NCI-H1105 treated with DMSO at 0.1 percent for 48 hours (cell line): ENCODE measurements at regions not wholly inside any gene's neighbourhood (a gene's known extent, or its start where the extent isn't known, plus 50 kb on each side); places are given as distances from the start of the nearest gene placed in this dataset.
A peak's percentile ranks its signal among the peaks of the same experiment; 100 is the strongest.

Experiments used
- DNase-seq: peaks from one replicate; lab custom pipeline; 2025; lab: John Stamatoyannopoulos, UW

DNA sequence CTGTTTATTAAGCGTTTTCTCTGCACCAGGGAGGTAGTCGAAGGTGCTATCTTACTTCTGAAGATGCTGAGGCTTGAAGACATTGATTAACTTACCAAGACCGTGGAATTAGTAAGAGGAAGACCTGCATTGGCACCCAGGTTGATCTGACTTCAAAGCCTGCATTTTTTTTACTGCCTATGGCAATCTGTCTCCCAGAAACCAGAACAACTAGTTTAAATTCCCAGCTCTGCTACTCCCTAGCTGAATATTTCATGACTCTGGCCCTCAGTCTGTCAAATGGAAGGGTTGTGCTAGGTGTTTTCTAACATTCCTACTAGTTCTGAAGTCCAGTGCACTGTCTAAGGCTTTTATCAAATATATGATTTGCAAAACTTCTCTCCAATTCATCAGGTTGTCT, 52.0 kb upstream of the GRAMD1B start:
- DNase-seq: no peak

GRCh38 chr11:123377355-123377754, 52.7 kb upstream of the GRAMD1B start:
- DNase-seq: no peak

DNA sequence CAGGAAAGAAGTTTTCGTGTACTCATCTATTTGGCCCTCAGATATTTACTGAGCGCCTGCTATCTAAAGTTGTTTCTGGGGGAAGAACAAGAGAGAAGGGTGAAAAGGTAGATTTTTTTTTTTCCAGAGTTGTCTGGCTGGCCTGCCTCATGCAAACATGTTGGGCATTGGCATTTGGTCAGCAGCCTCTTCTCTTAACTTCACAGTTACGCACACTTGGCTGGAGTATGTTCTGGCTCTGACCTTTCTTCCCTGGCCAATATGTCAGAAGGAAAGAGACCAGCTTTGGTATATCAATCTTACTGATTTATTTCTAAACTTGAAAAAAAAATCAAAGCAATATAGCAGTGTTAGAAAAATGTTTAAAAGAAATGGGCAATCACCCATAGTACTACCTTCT, 54.2 kb upstream of the GRAMD1B start:
- DNase-seq: no peak

DNA sequence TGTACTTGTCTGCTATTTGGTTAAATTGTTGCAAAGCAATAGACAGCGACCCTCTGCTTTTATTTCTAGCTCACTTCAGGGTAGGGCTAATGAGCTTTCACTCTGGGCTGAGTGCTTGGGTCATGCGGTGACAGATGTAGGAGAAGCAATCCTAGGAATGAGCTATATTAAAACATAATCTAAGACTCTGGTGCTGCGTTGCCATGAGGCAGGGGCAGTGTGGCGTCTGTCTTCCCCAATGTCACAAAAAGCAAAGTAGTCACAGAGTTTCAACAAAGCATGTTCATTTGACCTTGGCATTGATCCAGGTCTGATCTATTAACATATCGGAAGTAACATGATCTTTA, 55.5 kb upstream of the GRAMD1B start:
- no peak for DNase-seq

GRCh38 chr11:123373754-123374621, 56.1 kb upstream of the GRAMD1B start:
- DNase-seq: no peak

- DNase-seq: peak; percentile 64
Observed at GRCh38 chr11:123371506-123372297, 58.4 kb upstream of the GRAMD1B start.

- DNase-seq: no peak
Observed at GRCh38 chr11:123366924-123367323, 63.1 kb upstream of the GRAMD1B start.

DNA sequence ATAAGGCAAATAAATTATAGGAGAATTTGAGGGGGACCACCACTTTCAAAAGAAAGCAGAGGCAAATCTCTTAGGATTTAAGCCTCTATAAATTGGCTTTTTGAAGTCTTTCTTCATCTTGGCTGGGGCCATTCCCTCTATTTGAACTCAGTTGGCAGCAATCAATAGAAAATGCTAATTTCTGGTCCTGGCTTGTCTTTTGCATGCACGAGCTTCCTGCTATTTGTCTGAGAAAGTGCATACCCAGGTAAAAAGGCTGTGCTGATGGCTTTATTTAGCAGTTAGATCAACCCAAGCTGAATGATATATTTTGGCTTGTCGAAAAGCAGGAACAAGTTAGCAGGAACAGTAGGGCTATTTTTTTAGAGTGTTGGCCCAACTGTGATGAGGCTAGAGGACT, 64.1 kb upstream of the GRAMD1B start:
- no peak for DNase-seq

- DNase-seq: no peak
Observed at GRCh38 chr11:123364080-123364479, 66.0 kb upstream of the GRAMD1B start.

GRCh38 chr11:123363556-123363955, 66.5 kb upstream of the GRAMD1B start:
- DNase-seq: no peak

- no peak for DNase-seq
Observed at GRCh38 chr11:123362941-123363340, 67.1 kb upstream of the GRAMD1B start.

DNA sequence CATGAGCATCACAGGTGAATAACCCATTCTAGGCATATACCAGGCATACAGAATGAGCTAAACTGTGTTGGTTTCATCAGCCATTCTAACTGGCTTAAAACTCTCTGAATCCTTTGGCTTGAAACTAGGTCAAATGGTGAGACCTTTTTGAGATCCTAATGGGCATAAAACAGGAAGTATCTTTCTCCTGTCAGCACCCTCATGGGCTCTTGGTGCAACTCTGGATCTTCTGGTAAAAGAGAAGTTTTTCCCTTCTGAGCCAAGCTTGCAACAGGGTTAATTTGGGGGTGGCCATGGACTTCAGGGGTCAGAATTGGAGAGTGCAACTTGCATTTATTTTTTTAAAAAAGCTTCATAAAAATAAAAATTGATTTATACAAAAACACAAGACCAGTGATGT, 67.9 kb upstream of the GRAMD1B start:
- no peak for DNase-seq

- no peak for DNase-seq
Observed at GRCh38 chr11:123361110-123361509, 69.0 kb upstream of the GRAMD1B start.

DNA sequence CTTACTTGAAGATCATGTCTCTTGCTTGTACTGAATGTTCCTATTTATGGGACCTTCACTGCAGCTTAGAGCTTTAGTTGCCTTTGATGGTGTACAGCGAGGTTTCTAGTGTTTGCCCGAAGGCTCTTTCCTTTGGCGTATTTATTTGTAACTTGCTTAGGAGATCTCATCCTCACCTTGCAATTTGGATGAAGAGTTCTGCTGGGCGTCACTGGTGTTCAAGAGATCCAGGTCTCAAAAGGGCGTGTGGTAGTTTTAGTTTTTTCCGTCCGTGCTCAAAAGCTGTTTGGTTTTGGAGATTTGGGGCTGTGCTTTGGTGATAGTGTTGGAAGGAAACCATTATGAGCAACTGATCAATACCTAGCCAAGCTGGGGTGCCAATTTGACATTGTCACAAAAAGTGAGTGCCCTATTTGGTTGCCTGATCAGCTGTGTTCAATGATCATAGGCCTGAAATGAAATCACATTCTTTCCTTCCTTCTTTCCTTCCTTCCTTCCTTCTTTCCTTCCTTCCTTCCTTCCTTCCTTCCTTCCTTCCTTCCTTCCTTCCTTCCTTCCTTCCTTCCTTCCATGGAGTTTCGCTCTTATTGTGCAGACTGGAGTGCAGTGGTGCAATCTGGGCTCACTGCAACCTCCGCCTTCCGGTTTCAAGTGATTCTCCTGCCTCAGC, 69.7 kb upstream of the GRAMD1B start:
- no peak for DNase-seq

DNA sequence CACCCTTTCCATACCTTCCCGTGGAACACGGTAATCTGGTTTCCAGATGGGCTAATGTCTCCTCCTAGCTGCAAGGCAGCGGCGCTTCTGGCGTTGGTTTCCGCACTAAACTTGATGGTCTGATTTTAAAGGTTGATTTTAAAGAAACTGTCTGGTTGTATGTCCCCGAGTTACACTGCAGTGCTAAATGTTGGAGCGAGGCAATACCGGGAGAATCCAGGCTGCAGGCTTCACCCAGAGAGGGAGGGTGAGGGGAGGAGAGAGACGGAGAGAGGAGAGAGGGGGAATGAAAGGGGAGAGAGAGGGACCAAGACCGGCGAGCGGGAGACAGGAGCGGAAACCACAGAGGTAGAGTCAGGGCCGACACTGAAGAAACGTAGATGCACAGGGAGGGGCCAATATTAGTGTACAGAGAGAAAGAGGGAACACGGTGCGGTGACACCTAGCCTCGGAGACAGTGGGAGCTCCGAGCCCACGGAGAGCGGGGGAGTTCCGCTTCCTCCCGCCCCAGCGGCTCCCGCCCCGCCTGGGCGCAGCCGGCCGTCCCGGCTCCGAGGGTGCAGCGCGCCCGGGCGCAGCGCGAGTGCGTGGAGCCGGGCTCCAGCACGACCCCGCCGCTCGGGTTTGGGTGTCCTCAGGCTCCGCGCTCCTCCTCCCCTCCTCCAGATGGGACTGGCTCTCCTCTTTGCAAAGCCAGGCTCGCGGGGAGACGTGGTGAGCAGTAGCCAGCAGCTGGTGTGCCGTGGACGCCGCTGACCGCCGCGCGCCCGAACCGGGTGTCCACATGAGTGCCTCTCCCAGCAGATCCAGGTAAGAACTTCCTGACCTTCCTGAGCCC, 71.9 kb upstream of the GRAMD1B start:
- DNase-seq: peak; percentile 83

DNA sequence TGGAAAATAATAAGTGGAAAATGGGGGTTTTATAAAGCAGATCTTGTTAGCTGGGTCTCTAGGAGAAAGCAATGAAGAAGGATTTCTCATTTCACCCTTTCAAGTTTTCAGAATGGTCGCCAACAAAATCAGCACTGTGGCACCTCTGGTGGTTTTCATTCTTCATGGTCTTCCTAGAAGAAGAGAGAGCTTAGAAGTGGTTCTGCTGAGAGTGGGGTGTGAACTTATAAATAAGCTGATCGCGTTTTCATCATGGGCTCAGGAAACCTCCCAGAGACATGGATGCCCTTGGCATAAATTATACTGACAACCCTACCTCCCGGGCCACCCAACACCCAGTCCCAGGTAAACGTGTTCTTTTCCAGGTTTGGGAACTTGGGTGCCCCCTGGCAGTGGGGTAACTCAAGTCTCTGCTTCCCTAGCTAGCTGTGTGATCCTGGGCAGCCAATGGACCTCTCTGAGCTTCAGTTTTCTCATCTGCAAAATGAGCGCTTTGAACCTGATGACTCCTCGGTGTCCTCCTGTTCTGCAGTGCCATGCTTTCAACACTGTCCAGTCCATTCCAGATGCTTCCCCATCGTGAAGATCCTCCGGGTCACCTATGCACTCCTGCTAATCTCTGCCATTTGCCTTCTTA, 72.6 kb upstream of the GRAMD1B start:
- DNase-seq: no peak

GRCh38 chr11:123356539-123356938, 73.5 kb upstream of the GRAMD1B start:
- DNase-seq: no peak

GRCh38 chr11:123354371-123354975, 75.6 kb upstream of the GRAMD1B start:
- DNase-seq: no peak

GRCh38 chr11:123351375-123351774, 78.7 kb upstream of the GRAMD1B start:
- DNase-seq: peak; percentile 17

- no peak for DNase-seq
Observed at GRCh38 chr11:123349382-123349781, 80.7 kb upstream of the GRAMD1B start.

- peak; percentile 98 for DNase-seq
Observed at GRCh38 chr11:123344790-123345357, 85.2 kb upstream of the GRAMD1B start.
